ENCODE measurements at regions not wholly inside any gene's neighbourhood (a gene's known extent, or its start where the extent isn't known, plus 50 kb on each side); places are given as distances from the start of the nearest gene placed in this dataset.

GRCh38 chr6:144723431-144723830, 438.3 kb downstream of the UTRN start:
- no peak for DNase-seq (ENCODE audit: low read depth)

GRCh38 chr6:144724818-144725217, 439.7 kb downstream of the UTRN start:
- DNase-seq (ENCODE audit: low read depth) = no peak

GRCh38 chr6:144725736-144726522, 440.8 kb downstream of the UTRN start:
- peak; percentile 6 for DNase-seq (ENCODE audit: low read depth)

- no peak for DNase-seq (ENCODE audit: low read depth)
Observed at GRCh38 chr6:144728804-144729203, 443.7 kb downstream of the UTRN start.

- no peak for DNase-seq (ENCODE audit: low read depth)
Observed at GRCh38 chr6:144729502-144729901, 444.4 kb downstream of the UTRN start.

- no peak for DNase-seq (ENCODE audit: low read depth)
Observed at GRCh38 chr6:144730088-144730645, 445.0 kb downstream of the UTRN start.

GRCh38 chr6:144731229-144731628, 446.1 kb downstream of the UTRN start:
- no peak for DNase-seq (ENCODE audit: low read depth)

GRCh38 chr6:144736763-144737162, 451.6 kb downstream of the UTRN start:
- DNase-seq (ENCODE audit: low read depth) = no peak

GRCh38 chr6:144737998-144738397, 452.9 kb downstream of the UTRN start:
- DNase-seq (ENCODE audit: low read depth) = no peak

- DNase-seq (ENCODE audit: low read depth) = no peak
Observed at GRCh38 chr6:144739873-144740272, 454.7 kb downstream of the UTRN start.

- DNase-seq (ENCODE audit: low read depth) = no peak
Observed at GRCh38 chr6:144741659-144742058, 456.5 kb downstream of the UTRN start.

- DNase-seq (ENCODE audit: low read depth) = no peak
Observed at GRCh38 chr6:144742779-144743178, 457.6 kb downstream of the UTRN start.

GRCh38 chr6:144744720-144745119, 459.6 kb downstream of the UTRN start:
- DNase-seq (ENCODE audit: low read depth) = no peak

- DNase-seq (ENCODE audit: low read depth) = no peak
Observed at GRCh38 chr6:144745439-144745838, 460.3 kb downstream of the UTRN start.

- no peak for DNase-seq (ENCODE audit: low read depth)
Observed at GRCh38 chr6:144746902-144747469, 461.9 kb downstream of the UTRN start.

GRCh38 chr6:144749263-144749662, 464.1 kb downstream of the UTRN start:
- no peak for DNase-seq (ENCODE audit: low read depth)

- no peak for DNase-seq (ENCODE audit: low read depth)
Observed at GRCh38 chr6:144753023-144753705, 468.0 kb downstream of the UTRN start.

GRCh38 chr6:144756469-144756868, 471.3 kb downstream of the UTRN start:
- DNase-seq (ENCODE audit: low read depth) = no peak

- DNase-seq (ENCODE audit: low read depth) = no peak
Observed at GRCh38 chr6:144757299-144757698, 472.2 kb downstream of the UTRN start.

GRCh38 chr6:144757730-144758129, 472.6 kb downstream of the UTRN start:
- DNase-seq (ENCODE audit: low read depth) = no peak

- DNase-seq (ENCODE audit: low read depth) = no peak
Observed at GRCh38 chr6:144758602-144759001, 473.5 kb downstream of the UTRN start.

- no peak for DNase-seq (ENCODE audit: low read depth)
Observed at GRCh38 chr6:144762469-144762868, 477.3 kb downstream of the UTRN start.

- no peak for DNase-seq (ENCODE audit: low read depth)
Observed at GRCh38 chr6:144767051-144767450, 481.9 kb downstream of the UTRN start.

Measured in activated gamma-delta T cell treated with anti-CD3 and anti-CD28 coated beads, Interleukin-2, amount 50 U/mL, for 16 hours (primary cell).